Esophagus muscularis mucosa (tissue), 3 donors: ENCODE measurements at regions not wholly inside any gene's neighbourhood (a gene's known extent, or its start where the extent isn't known, plus 50 kb on each side); places are given as distances from the start of the nearest gene placed in this dataset.

Source experiments
- CTCF ChIP-seq, 3 experiments: fragments of 200-600 bp in 2 of 3; fragments of 450-650 bp in 1 of 3; sonication (generic) in 2 of 3; IDR thresholded peaks; one replicate each; pipeline ENCODE4 v1.5.1; 2017 to 2019; ENCODE audit warnings: antibody characterized with exemption in 3 of 3, mild to moderate bottlenecking in 2 of 3, moderate library complexity in 1 of 3
- EP300 ChIP-seq: sonication (generic); formaldehyde crosslinking; IDR thresholded peaks from one replicate; pipeline ENCODE4 v1.6.1; 2017; ENCODE audit warnings: antibody characterized with exemption

DNA sequence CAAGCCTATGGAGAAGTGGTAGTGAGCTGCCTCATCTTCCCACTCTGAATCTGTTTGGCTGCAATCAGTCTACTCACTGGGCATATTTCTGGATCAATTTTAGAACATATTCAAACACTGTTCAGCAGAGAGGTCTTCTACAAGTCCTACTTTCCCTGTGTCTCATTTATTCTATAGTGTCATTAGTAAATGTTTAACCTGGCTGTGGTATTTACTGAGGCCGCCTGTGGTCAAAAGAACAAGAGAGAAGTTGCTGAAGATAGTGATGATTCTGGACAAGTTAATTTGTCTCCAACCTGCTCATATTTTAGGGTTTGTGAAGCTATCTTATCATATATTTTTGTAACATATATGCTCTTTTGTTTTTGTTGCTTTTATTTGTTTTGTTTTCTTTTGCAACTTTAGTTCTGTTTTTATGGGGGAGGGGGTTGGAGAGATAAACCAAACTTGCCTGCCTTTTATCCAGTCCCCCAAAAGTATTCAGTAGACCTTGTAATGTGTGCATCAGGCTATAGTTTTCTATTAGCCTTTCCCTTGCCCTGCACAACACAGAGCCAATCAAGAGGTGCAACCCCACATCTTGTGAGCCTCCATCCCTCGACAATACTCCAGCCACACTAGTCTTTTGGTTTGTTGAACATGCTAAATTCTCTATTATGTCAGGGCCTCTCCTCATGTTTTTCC, 362.8 kb upstream of the MBL2 start:
- TF ChIP-seq EP300 = no peak
- TF ChIP-seq CTCF (IDR thresholded peaks at IDR 0.05) = no peak
